ENCODE measurements at regions not wholly inside any gene's neighbourhood (a gene's known extent, or its start where the extent isn't known, plus 50 kb on each side); places are given as distances from the start of the nearest gene placed in this dataset.

DNA sequence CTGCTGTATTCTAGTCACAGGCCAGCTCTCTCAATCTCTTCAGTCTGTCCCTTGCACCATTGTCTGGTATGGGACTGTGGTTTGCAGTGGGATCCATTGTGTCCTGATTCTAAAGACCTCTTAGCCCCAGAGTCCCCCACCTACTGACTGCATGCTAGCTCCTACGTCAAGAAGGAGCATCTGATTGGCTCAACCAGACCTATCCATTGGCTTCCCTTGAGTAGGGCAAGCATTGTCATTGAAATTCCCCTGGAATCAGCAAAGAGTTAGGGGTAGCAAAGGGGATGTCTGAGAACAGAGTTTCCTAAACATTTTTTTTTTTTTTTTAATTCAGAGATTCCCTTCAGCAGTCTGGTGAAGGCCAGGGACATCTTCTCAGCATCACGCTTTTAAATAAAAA, 175.3 kb upstream of the MPHOSPH6 start:
- TF ChIP-seq, protein P1, sequence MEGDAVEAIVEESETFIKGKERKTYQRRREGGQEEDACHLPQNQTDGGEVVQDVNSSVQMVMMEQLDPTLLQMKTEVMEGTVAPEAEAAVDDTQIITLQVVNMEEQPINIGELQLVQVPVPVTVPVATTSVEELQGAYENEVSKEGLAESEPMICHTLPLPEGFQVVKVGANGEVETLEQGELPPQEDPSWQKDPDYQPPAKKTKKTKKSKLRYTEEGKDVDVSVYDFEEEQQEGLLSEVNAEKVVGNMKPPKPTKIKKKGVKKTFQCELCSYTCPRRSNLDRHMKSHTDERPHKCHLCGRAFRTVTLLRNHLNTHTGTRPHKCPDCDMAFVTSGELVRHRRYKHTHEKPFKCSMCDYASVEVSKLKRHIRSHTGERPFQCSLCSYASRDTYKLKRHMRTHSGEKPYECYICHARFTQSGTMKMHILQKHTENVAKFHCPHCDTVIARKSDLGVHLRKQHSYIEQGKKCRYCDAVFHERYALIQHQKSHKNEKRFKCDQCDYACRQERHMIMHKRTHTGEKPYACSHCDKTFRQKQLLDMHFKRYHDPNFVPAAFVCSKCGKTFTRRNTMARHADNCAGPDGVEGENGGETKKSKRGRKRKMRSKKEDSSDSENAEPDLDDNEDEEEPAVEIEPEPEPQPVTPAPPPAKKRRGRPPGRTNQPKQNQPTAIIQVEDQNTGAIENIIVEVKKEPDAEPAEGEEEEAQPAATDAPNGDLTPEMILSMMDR (conservative IDR thresholded peaks at IDR 0.05) = no peak
- no peak for TF ChIP-seq EZH2 (IDR thresholded peaks at IDR 0.05; ENCODE audit: low read depth)

Data from PC-9 (cell line).